ENCODE measurements at regions not wholly inside any gene's neighbourhood (a gene's known extent, or its start where the extent isn't known, plus 50 kb on each side); places are given as distances from the start of the nearest gene placed in this dataset.

- intact Hi-C loops (cut with micrococcal nuclease), result loop anchor here (5.0 kb wide), 1 partner anchor 332 kb away; no protein-coding TSS in a partner anchor
- H3K27me3 Mint-ChIP-seq, result no peaks in the 10 kb centered on the region
Measured at GRCh38 chr10:131784363-131785120, 116.3 kb upstream of the PPP2R2D start.

GRCh38 chr10:131785121-131785460 lies 115.7 kb upstream of the PPP2R2D start:
- intact Hi-C loops (cut with micrococcal nuclease), result loop anchor here (5.0 kb wide), 1 partner anchor 333 kb away; no protein-coding TSS in a partner anchor

More at GRCh38 chr10:131784363-131785120, 116.3 kb upstream of the PPP2R2D start:
- no peaks in the 10 kb centered on the region for H3K4me1 Mint-ChIP-seq
- peaks cover 12% of the 10 kb centered on the region for H3K9me3 Mint-ChIP-seq
- no peaks in the 10 kb centered on the region for H3K36me3 Mint-ChIP-seq (ENCODE audit: low read depth)
- DNase-seq, result no peak
- H3K27ac Mint-ChIP-seq, result no peak overlapping the region
- no peak overlapping the region for H3K4me3 Mint-ChIP-seq

DNA sequence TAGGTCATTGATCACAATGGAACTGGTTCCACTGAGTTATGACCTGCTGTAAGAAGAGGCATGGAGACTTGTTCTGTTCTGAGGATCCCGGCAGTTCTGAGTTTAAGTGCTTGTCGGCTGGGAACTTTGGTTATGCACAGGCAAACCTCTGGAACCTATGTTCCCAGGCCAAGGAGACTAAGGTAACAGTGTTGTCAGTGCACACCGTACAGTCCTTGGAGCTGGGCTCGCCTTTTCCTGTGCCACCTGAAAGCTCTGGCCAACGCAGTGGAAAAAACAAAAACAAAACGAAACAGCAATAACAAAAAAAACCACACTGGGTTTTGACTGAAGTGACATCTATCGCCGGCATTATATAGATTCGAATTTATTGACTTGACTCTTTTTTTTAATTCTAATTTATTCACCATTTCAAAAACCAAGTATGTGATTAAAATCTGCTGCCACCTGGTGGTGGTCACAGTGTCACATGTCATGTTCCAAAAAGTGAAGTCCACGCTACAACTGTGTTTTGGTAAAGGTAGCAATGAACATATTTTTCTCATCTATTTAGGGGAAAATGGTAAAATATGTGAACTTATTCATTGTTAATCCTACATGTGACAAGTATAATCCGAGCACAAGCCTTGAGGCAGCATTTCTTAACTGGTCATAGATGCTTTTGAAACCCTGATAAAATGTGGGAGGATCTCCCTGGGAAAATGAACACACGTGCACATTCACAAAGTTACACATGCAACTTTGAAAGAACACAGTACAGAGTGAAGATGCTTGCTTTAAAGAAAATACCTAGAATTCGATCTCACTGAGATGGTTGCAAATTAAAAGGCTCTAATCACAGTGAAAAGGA lies 113.8 kb upstream of the PPP2R2D start:
- no peak overlapping the region for H3K4me3 Mint-ChIP-seq
- H3K9me3 Mint-ChIP-seq, result peaks cover 6% of the 10 kb centered on the region
- peaks cover 2% of the 10 kb centered on the region for H3K27me3 Mint-ChIP-seq
- DNase-seq, result peak; percentile 70
- no peak overlapping the region for H3K27ac Mint-ChIP-seq
- no peaks in the 10 kb centered on the region for H3K36me3 Mint-ChIP-seq (ENCODE audit: low read depth)
- intact Hi-C loops (cut with micrococcal nuclease), result loop anchor here (5.0 kb wide), 1 partner anchor 335 kb away; no protein-coding TSS in a partner anchor
- no peaks in the 10 kb centered on the region for H3K4me1 Mint-ChIP-seq

More at GRCh38 chr10:131785121-131785460, 115.7 kb upstream of the PPP2R2D start:
- Mint-ChIP-seq H3K27me3 (no peaks in the 10 kb centered on the region), H3K4me3 (no peak overlapping the region), H3K9me3 (peaks cover 12% of the 10 kb centered on the region), H3K27ac (no peak overlapping the region), H3K4me1 (no peaks in the 10 kb centered on the region), H3K36me3 (ENCODE audit: low read depth) (no peaks in the 10 kb centered on the region)
- no peak for DNase-seq

- Mint-ChIP-seq H3K9me3 (peaks cover 6% of the 10 kb centered on the region), H3K27me3 (peaks cover 2% of the 10 kb centered on the region), H3K36me3 (ENCODE audit: low read depth) (no peaks in the 10 kb centered on the region), H3K4me1 (no peaks in the 10 kb centered on the region), H3K4me3 (no peak overlapping the region), H3K27ac (no peak overlapping the region)
- intact Hi-C loops (cut with micrococcal nuclease), result loop anchor here (5.0 kb wide), 1 partner anchor 336 kb away; no protein-coding TSS in a partner anchor
- no peak for DNase-seq
Measured at GRCh38 chr10:131787961-131788360, 112.8 kb upstream of the PPP2R2D start.

DNA sequence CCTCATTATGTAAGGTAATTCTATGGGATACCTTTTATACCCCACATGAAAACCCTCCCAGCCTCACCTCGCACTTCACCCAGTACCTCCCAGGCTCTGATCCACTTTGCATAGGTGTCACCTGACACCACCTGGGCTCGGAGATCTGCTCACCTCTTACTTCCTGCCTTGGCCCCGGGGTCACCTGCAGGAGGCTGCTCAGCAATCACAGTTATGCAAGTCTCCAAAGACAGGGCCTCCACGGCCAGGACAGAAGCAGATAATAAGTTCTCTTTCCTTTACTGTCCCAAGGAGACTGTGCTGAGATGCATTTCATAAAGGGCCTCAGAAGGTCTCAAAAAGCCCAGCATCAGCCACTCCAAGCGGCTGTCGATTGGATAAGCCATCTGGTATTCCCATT lies 112.4 kb upstream of the PPP2R2D start:
- peaks cover 2% of the 10 kb centered on the region for H3K27me3 Mint-ChIP-seq
- no peak overlapping the region for H3K4me3 Mint-ChIP-seq
- peaks cover 3% of the 10 kb centered on the region for H3K9me3 Mint-ChIP-seq
- H3K36me3 Mint-ChIP-seq (ENCODE audit: low read depth), result no peaks in the 10 kb centered on the region
- intact Hi-C loops (cut with micrococcal nuclease), result loop anchor here (5.0 kb wide), 1 partner anchor 336 kb away; no protein-coding TSS in a partner anchor
- no peaks in the 10 kb centered on the region for H3K4me1 Mint-ChIP-seq
- H3K27ac Mint-ChIP-seq, result no peak overlapping the region
- DNase-seq, result no peak

DNA sequence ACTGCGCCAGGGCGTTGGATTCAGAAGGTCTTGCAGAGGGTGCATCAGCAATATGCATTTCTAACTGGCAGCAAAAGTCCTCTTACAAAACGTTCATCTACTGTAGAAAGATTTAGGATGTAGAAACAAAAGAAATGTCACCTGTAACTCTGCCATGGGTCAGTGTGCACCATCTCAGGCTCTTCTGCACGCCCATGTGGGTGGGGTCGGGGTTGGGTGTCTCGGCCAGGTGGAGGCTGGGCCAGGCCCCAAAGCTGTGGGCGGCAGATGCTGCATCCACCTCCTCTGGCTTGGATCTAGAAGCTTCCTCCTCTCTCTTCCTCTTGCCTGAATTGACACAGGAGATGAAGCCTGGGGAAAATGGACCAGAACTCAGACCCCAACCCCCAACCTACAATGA lies 111.3 kb upstream of the PPP2R2D start:
- Mint-ChIP-seq H3K27ac (no peak overlapping the region), H3K36me3 (ENCODE audit: low read depth) (no peaks in the 10 kb centered on the region), H3K9me3 (no peaks in the 10 kb centered on the region), H3K27me3 (peaks cover 2% of the 10 kb centered on the region), H3K4me1 (no peaks in the 10 kb centered on the region), H3K4me3 (no peak overlapping the region)
- intact Hi-C loops (cut with micrococcal nuclease), result loop anchor here (5.0 kb wide), 1 partner anchor 337 kb away; no protein-coding TSS in a partner anchor
- no peak for DNase-seq

GRCh38 chr10:131790021-131790420 lies 110.8 kb upstream of the PPP2R2D start:
- H3K9me3 Mint-ChIP-seq, result no peaks in the 10 kb centered on the region
- H3K4me1 Mint-ChIP-seq, result no peaks in the 10 kb centered on the region
- H3K36me3 Mint-ChIP-seq (ENCODE audit: low read depth), result no peaks in the 10 kb centered on the region
- H3K27ac Mint-ChIP-seq, result no peak overlapping the region
- peak; percentile 58 for DNase-seq
- no peak overlapping the region for H3K4me3 Mint-ChIP-seq
- intact Hi-C loops (cut with micrococcal nuclease), result no loop called here
- H3K27me3 Mint-ChIP-seq, result peaks cover 2% of the 10 kb centered on the region

DNA sequence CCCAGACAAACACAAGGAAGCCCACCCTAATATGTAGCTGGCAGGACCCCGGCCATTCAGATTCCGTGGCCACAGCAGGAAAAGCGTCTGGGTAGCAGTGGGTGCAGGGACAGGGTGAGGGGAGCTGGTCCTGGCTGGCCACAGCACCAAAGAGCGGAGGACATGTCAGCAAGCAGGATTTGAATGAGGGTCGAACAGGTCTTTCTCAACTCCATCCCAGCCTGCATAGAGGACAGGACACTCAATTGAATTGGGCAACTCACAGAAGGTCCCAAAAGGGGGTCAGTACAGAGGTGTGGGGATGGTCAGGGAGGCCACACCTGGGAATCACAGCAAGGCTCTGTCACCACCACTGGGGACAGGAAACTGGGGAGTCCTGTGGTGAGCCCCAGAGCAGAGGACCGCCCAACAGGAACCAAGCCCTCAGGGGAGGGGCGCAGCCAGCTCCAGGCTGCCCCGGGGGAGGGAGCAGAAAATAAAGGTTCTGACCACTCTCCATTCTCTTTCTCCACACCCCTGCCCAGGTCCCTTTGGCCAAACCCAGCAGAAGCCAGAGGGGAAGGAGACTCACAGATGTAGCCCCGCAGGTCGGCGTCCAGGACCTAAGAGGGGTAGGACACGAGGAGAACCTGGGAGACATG lies 108.7 kb upstream of the PPP2R2D start:
- H3K4me1 Mint-ChIP-seq, result no peaks in the 10 kb centered on the region
- peaks cover 2% of the 10 kb centered on the region for H3K27me3 Mint-ChIP-seq
- intact Hi-C loops (cut with micrococcal nuclease), result no loop called here
- no peak for DNase-seq
- H3K9me3 Mint-ChIP-seq, result no peaks in the 10 kb centered on the region
- H3K36me3 Mint-ChIP-seq (ENCODE audit: low read depth), result no peaks in the 10 kb centered on the region
- no peak overlapping the region for H3K4me3 Mint-ChIP-seq
- no peak overlapping the region for H3K27ac Mint-ChIP-seq

GRCh38 chr10:131792809-131793208 lies 108.0 kb upstream of the PPP2R2D start:
- Mint-ChIP-seq H3K4me3 (no peak overlapping the region), H3K9me3 (no peaks in the 10 kb centered on the region), H3K4me1 (no peaks in the 10 kb centered on the region), H3K27me3 (peaks cover 2% of the 10 kb centered on the region), H3K27ac (no peak overlapping the region), H3K36me3 (ENCODE audit: low read depth) (no peaks in the 10 kb centered on the region)
- no peak for DNase-seq
- intact Hi-C loops (cut with micrococcal nuclease), result no loop called here

DNA sequence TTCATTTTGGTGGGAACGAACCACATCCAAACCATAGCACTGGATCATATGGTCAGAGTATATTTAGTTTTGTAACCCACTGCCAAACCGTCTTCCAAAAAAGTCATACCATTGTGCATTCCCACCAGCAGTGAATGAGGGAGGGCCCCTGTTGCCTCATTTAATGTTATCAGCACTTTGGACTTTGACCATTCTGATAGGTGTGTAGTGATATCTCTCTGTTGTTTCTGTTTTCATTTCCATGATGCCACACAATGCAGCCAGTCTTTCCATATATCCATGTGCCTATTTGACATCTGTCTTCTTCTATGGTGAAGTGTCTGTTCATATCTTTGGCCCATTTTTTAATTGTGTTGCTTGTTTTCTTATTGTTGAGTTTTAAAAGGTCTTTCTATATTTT lies 105.0 kb upstream of the PPP2R2D start:
- Mint-ChIP-seq H3K4me3 (no peak overlapping the region), H3K9me3 (peaks cover 14% of the 10 kb centered on the region), H3K27me3 (no peaks in the 10 kb centered on the region), H3K4me1 (no peaks in the 10 kb centered on the region), H3K27ac (no peak overlapping the region), H3K36me3 (ENCODE audit: low read depth) (no peaks in the 10 kb centered on the region)
- intact Hi-C loops (cut with micrococcal nuclease), result no loop called here
- DNase-seq, result no peak

GRCh38 chr10:131797626-131798025 lies 103.2 kb upstream of the PPP2R2D start:
- H3K27me3 Mint-ChIP-seq, result no peaks in the 10 kb centered on the region
- H3K27ac Mint-ChIP-seq, result no peak overlapping the region
- intact Hi-C loops (cut with micrococcal nuclease), result no loop called here
- peaks cover 14% of the 10 kb centered on the region for H3K9me3 Mint-ChIP-seq
- DNase-seq, result no peak
- H3K4me3 Mint-ChIP-seq, result no peak overlapping the region
- H3K4me1 Mint-ChIP-seq, result no peaks in the 10 kb centered on the region
- H3K36me3 Mint-ChIP-seq (ENCODE audit: low read depth), result no peaks in the 10 kb centered on the region

DNA sequence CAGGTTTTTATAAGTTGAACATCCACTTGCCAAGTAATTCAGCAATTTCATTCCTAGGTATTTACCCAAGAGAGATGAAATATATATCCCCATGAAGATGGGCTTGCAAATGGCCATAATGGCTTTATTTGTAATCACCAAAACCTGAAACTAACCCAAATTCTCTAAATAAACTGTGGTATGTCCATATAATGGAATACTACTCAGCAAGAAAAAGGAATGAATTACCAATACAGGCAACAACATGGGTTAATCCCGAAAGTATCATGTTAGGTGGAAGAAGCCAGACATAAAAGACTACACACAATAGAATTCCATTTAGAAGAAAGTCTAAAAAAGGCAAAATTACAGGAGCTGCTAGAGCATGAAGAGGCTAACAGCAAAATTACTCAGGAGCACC lies 101.4 kb upstream of the PPP2R2D start:
- no peak for DNase-seq
- H3K4me1 Mint-ChIP-seq, result no peaks in the 10 kb centered on the region
- no peak overlapping the region for H3K4me3 Mint-ChIP-seq
- no peak overlapping the region for H3K27ac Mint-ChIP-seq
- H3K36me3 Mint-ChIP-seq (ENCODE audit: low read depth), result no peaks in the 10 kb centered on the region
- H3K27me3 Mint-ChIP-seq, result no peaks in the 10 kb centered on the region
- H3K9me3 Mint-ChIP-seq, result peaks cover 14% of the 10 kb centered on the region
- intact Hi-C loops (cut with micrococcal nuclease), result no loop called here

- H3K27me3 Mint-ChIP-seq, result no peaks in the 10 kb centered on the region
- H3K4me1 Mint-ChIP-seq, result no peaks in the 10 kb centered on the region
- no peaks in the 10 kb centered on the region for H3K36me3 Mint-ChIP-seq (ENCODE audit: low read depth)
- DNase-seq, result no peak
- peaks cover 14% of the 10 kb centered on the region for H3K9me3 Mint-ChIP-seq
- H3K4me3 Mint-ChIP-seq, result no peak overlapping the region
- H3K27ac Mint-ChIP-seq, result no peak overlapping the region
- intact Hi-C loops (cut with micrococcal nuclease), result no loop called here
Measured at GRCh38 chr10:131802156-131802915, 98.5 kb upstream of the PPP2R2D start.
